Type B pancreatic cell (in vitro differentiated cells): ENCODE measurements at regions not wholly inside any gene's neighbourhood (a gene's known extent, or its start where the extent isn't known, plus 50 kb on each side); places are given as distances from the start of the nearest gene placed in this dataset.

ENCODE experiments used
- DNase-seq: peaks from one replicate; pipeline ENCODE4 v3.0.0; 2021; ENCODE audit warnings: mixed read lengths; ENCODE audit not compliant: unreplicated experiment; ENCODE audit errors: extremely low spot score
- H3K27ac Mint-ChIP-seq: 2 replicates; pipeline ENCODE4 v1.8.0; 2021; ENCODE audit warnings: mild to moderate bottlenecking, mixed read lengths
- H3K27me3 Mint-ChIP-seq: 2 replicates; pipeline ENCODE4 v1.8.0; 2021; ENCODE audit warnings: mixed read lengths
- H3K36me3 Mint-ChIP-seq: 2 replicates; pipeline ENCODE4 v1.8.0; 2021; ENCODE audit warnings: mixed read lengths
- H3K4me1 Mint-ChIP-seq: one replicate; pipeline ENCODE4 v1.8.0; 2021; ENCODE audit warnings: mixed read lengths; ENCODE audit not compliant: unreplicated experiment
- H3K4me3 Mint-ChIP-seq: 2 replicates; pipeline ENCODE4 v1.8.0; 2021; ENCODE audit warnings: mild to moderate bottlenecking, mixed read lengths
- H3K9me3 Mint-ChIP-seq: 2 replicates; pipeline ENCODE4 v1.8.0; 2021; ENCODE audit warnings: mixed read lengths
- TF ChIP-seq, protein P1 (sequence below): fragments of 200-600 bp; sonication (generic); conservative IDR thresholded peaks from 2 replicates; pipeline ENCODE4 v1.5.0; 2021; ENCODE audit warnings: antibody characterized with exemption, mild to moderate bottlenecking

DNA sequence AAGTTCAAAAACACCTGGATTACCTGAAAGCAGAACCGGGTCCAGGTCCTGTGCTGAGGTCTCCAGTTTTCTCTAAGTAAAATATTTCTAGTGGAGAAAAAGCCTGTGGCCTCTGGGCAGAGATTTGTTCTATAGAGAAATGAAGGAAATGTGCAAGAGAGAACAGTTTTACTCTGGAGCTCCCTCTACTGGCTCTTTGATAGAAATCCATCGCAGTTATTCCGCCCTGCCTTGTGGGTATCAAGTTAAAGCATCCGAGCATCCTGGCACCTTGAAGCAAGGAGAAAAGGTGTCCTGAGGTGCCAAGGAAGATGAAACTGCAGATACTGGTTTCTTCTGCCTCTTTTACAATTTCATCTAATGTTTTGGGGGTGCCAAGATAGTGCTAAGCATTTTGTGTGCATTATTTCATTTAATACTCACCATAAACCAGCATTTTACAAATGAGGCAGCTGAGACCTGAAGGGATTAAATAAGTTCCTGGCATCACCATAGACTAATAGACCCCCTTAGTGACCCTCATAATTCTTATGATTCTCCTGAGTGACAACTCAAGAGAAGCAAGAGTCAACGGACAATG is 113.1 kb upstream of the HSD17B12 start:
- Mint-ChIP-seq H3K4me3 (no peak overlapping the region), H3K27me3 (peaks cover 71% of the 10 kb centered on the region), H3K9me3 (no peaks in the 10 kb centered on the region), H3K4me1 (no peaks in the 10 kb centered on the region), H3K36me3 (no peaks in the 10 kb centered on the region), H3K27ac (no peak overlapping the region)
- TF ChIP-seq, protein P1, sequence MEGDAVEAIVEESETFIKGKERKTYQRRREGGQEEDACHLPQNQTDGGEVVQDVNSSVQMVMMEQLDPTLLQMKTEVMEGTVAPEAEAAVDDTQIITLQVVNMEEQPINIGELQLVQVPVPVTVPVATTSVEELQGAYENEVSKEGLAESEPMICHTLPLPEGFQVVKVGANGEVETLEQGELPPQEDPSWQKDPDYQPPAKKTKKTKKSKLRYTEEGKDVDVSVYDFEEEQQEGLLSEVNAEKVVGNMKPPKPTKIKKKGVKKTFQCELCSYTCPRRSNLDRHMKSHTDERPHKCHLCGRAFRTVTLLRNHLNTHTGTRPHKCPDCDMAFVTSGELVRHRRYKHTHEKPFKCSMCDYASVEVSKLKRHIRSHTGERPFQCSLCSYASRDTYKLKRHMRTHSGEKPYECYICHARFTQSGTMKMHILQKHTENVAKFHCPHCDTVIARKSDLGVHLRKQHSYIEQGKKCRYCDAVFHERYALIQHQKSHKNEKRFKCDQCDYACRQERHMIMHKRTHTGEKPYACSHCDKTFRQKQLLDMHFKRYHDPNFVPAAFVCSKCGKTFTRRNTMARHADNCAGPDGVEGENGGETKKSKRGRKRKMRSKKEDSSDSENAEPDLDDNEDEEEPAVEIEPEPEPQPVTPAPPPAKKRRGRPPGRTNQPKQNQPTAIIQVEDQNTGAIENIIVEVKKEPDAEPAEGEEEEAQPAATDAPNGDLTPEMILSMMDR, result peak; percentile 89
- DNase-seq, result no peak

DNA sequence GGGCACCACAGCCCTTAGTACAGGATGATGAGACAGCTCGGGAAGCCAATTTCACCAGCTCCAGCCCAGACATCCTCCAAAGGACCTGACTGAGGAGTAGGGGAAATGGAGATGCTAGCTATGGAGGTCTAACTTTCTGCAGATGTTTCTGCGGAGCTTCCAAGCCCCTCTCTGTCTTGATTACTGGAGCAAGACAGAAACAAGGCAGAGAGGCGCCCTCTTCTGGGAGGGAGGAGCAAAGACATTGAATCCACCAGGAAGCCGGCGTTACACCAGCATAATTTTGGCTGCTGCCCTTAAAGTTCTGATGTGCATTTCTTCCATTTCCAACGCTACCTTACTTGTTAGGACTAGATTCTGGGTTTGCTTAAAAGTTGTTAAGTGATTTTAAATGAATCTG is 107.3 kb upstream of the HSD17B12 start:
- H3K27me3 Mint-ChIP-seq, result peaks cover 100% of the 10 kb centered on the region
- H3K27ac Mint-ChIP-seq, result no peak overlapping the region
- no peak overlapping the region for H3K4me3 Mint-ChIP-seq
- no peaks in the 10 kb centered on the region for H3K36me3 Mint-ChIP-seq
- TF ChIP-seq, protein P1, result peak; percentile 77
- H3K4me1 Mint-ChIP-seq, result peaks cover 21% of the 10 kb centered on the region
- DNase-seq, result no peak
- H3K9me3 Mint-ChIP-seq, result no peaks in the 10 kb centered on the region

DNA sequence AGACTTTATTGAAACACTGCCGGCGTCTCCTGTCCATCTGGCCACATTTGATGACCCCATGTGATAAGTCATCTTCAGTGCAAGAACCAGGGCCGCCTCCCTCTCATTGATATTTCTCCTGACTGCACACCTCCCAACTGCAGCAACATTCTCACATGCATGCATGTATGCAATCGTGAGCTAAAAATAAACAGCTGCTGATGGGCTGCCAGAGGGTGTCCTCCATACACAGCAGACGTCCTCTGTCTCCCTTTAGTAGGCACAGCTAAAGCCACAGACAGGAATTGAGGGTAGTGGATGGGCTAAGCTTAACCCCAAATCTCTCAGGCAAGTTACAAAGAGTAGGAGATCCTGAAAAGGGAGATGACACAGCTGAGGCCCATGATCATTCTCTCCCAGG is 106.7 kb upstream of the HSD17B12 start:
- Mint-ChIP-seq H3K4me1 (peaks cover 21% of the 10 kb centered on the region), H3K27me3 (peaks cover 100% of the 10 kb centered on the region), H3K27ac (no peak overlapping the region), H3K9me3 (no peaks in the 10 kb centered on the region), H3K4me3 (no peak overlapping the region), H3K36me3 (no peaks in the 10 kb centered on the region)
- TF ChIP-seq, protein P1, result no peak
- no peak for DNase-seq

DNA sequence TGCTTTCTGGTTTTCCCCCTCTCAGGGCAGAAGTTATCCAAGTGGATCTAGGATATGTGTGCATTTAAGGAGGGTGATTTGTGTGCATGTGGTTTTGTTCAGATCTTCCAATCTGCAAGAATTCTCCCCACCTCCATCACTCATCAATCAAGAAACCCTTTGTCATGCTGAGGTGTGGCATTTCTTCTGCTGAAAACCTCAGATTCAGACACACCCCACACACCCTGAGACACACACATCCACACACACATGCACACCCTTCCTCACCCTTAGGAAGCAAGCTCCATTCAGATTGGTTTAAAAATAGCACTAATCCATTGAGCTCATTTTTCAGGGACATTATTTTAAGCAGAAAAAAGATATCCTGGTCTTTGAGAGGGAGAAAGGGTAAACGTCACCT is 106.1 kb upstream of the HSD17B12 start:
- peak overlapping the region; percentile 88 for H3K4me3 Mint-ChIP-seq

GRCh38 chr11:43574949-43575912 is 105.3 kb upstream of the HSD17B12 start:
- Mint-ChIP-seq H3K36me3 (no peaks in the 10 kb centered on the region), H3K4me1 (peaks cover 21% of the 10 kb centered on the region), H3K27ac (peak overlapping the region; percentile 70), H3K4me3 (peak overlapping the region; percentile 88), H3K27me3 (peaks cover 98% of the 10 kb centered on the region), H3K9me3 (no peaks in the 10 kb centered on the region)
- TF ChIP-seq, protein P1, result no peak
- DNase-seq, result no peak

More for the DNA sequence above, 106.1 kb upstream of the HSD17B12 start:
- Mint-ChIP-seq H3K27ac (no peak overlapping the region), H3K9me3 (no peaks in the 10 kb centered on the region), H3K36me3 (no peaks in the 10 kb centered on the region), H3K27me3 (peaks cover 99% of the 10 kb centered on the region), H3K4me1 (peaks cover 21% of the 10 kb centered on the region)
- TF ChIP-seq, protein P1, result no peak
- DNase-seq, result no peak
